A673 (cell line): ENCODE measurements at regions not wholly inside any gene's neighbourhood (a gene's known extent, or its start where the extent isn't known, plus 50 kb on each side); places are given as distances from the start of the nearest gene placed in this dataset.

Experiments used
- CTCF ChIP-seq: fragments of 300-800, 200-600 bp; sonication (generic); conservative IDR thresholded peaks from 2 replicates; pipeline ENCODE4 v1.5.1; 2017; ENCODE audit warnings: low read depth, mild to moderate bottlenecking, antibody characterized with exemption, low read length, moderate library complexity, mixed read lengths
- EZH2 ChIP-seq: fragments of 200-600 bp; sonication (generic); IDR thresholded peaks from 2 replicates; pipeline ENCODE4 v1.6.1; 2017; ENCODE audit warnings: borderline replicate concordance, low read depth, mild to moderate bottlenecking, mixed read lengths, antibody characterized with exemption, low read length; ENCODE audit not compliant: poor library complexity, severe bottlenecking

- TF ChIP-seq CTCF: no peak
- no peak for TF ChIP-seq EZH2
Observed at GRCh38 chr12:84805474-84805858, 107.1 kb downstream of the SLC6A15 start.
